Prostate gland (tissue), 2 donors: ENCODE measurements at regions not wholly inside any gene's neighbourhood (a gene's known extent, or its start where the extent isn't known, plus 50 kb on each side); places are given as distances from the start of the nearest gene placed in this dataset.

ENCODE experiments used
- POLR2A ChIP-seq: fragments of 450-650 bp; IDR thresholded peaks from one replicate; pipeline ENCODE4 v1.6.1; 2016; ENCODE audit warnings: antibody characterized with exemption, mild to moderate bottlenecking
- POLR2AphosphoS5 ChIP-seq: sonication (generic); formaldehyde crosslinking; IDR thresholded peaks from one replicate; pipeline ENCODE4 v1.6.1; 2017; ENCODE audit warnings: antibody characterized with exemption
- TF ChIP-seq, protein P1 (sequence below), 4 experiments: fragments of 200-600 bp in 2 of 4; fragments of 450-650 bp in 2 of 4; sonication (generic) in 2 of 4; IDR thresholded peaks; 1 replicate in 3 of 4; 2 replicates in 1 of 4; pipeline ENCODE4 v1.5.1; 2016 to 2019; ENCODE audit warnings: antibody characterized with exemption in 4 of 4, mild to moderate bottlenecking in 2 of 4, moderate library complexity in 2 of 4

DNA sequence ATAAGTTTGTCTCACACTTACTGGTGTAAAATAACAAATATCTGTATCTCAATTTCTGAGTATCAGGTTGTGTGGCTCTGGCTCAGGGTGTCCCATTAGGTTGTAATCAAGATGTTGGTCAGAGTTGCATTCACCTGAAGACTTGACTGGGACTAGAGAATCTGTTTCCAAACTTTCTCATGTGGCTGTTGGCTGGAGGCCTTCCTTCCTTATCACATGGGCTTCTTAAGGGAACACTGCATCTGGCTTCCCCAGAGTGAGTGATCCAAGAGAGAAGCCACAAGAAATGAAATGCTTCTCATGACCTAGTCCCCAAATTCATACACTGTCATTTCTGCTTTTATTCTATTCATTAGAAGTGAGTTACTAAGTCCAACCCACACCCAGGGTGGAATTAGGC lies 568.4 kb upstream of the CAMK1G start:
- TF ChIP-seq, protein P1, sequence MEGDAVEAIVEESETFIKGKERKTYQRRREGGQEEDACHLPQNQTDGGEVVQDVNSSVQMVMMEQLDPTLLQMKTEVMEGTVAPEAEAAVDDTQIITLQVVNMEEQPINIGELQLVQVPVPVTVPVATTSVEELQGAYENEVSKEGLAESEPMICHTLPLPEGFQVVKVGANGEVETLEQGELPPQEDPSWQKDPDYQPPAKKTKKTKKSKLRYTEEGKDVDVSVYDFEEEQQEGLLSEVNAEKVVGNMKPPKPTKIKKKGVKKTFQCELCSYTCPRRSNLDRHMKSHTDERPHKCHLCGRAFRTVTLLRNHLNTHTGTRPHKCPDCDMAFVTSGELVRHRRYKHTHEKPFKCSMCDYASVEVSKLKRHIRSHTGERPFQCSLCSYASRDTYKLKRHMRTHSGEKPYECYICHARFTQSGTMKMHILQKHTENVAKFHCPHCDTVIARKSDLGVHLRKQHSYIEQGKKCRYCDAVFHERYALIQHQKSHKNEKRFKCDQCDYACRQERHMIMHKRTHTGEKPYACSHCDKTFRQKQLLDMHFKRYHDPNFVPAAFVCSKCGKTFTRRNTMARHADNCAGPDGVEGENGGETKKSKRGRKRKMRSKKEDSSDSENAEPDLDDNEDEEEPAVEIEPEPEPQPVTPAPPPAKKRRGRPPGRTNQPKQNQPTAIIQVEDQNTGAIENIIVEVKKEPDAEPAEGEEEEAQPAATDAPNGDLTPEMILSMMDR (IDR thresholded peaks at IDR 0.05) = no peak
- TF ChIP-seq POLR2AphosphoS5 = no peak
- no peak for TF ChIP-seq POLR2A
